HUES48 (cell line): ENCODE measurements at regions not wholly inside any gene's neighbourhood (a gene's known extent, or its start where the extent isn't known, plus 50 kb on each side); places are given as distances from the start of the nearest gene placed in this dataset.

Experiments used
- H3K27ac ChIP-seq: one replicate; pipeline ENCODE4 v1.7.0; 2013; ENCODE audit warnings: low read depth, low read length, inconsistent platforms
- H3K27me3 ChIP-seq: 2 replicates; pipeline ENCODE4 v1.6.1; 2013; ENCODE audit warnings: mild to moderate bottlenecking, low read length; ENCODE audit not compliant: control insufficient read depth, insufficient read depth
- H3K36me3 ChIP-seq: 2 replicates; pipeline ENCODE4 v1.6.1; 2013; ENCODE audit warnings: low read length; ENCODE audit not compliant: control insufficient read depth, insufficient read depth
- H3K4me1 ChIP-seq: 2 replicates; pipeline ENCODE4 v1.6.1; 2013; ENCODE audit warnings: mild to moderate bottlenecking, low read length; ENCODE audit not compliant: control insufficient read depth, insufficient read depth
- H3K4me3 ChIP-seq: 2 replicates; pipeline ENCODE4 v1.5.1; 2013; ENCODE audit warnings: mild to moderate bottlenecking, low read depth, low read length
- H3K9ac ChIP-seq: 2 replicates; pipeline ENCODE4 v1.6.1; 2013; ENCODE audit warnings: mild to moderate bottlenecking, low read depth, low read length, moderate library complexity
- H3K9me3 ChIP-seq: 2 replicates; pipeline ENCODE4 v1.6.1; 2013; ENCODE audit warnings: low read length; ENCODE audit not compliant: control insufficient read depth, insufficient read depth

- no peaks in the 10 kb centered on the region for H3K4me1 ChIP-seq
These were observed 959.0 kb downstream of the FAT4 start for GRCh38 chr4:126273746-126274145.

GRCh38 chr4:126291886-126292285 lies 977.1 kb downstream of the FAT4 start:
- Histone ChIP-seq H3K9ac (no peak overlapping the region), H3K36me3 (no peaks in the 10 kb centered on the region), H3K27me3 (no peaks in the 10 kb centered on the region), H3K27ac (no peak overlapping the region), H3K4me3 (no peak overlapping the region), H3K4me1 (peaks cover 2% of the 10 kb centered on the region; the same call in 1 of the 2 replicates), H3K9me3 (no peaks in the 10 kb centered on the region)

More at GRCh38 chr4:126273746-126274145, 959.0 kb downstream of the FAT4 start:
- Histone ChIP-seq H3K4me3 (no peak overlapping the region), H3K9ac (no peak overlapping the region), H3K9me3 (no peaks in the 10 kb centered on the region), H3K36me3 (no peaks in the 10 kb centered on the region), H3K27ac (no peak overlapping the region), H3K27me3 (no peaks in the 10 kb centered on the region)

- Histone ChIP-seq H3K4me3 (no peak overlapping the region), H3K9me3 (peaks cover 3% of the 10 kb centered on the region; the same call in 1 of the 2 replicates), H3K27me3 (no peaks in the 10 kb centered on the region), H3K9ac (no peak overlapping the region), H3K36me3 (no peaks in the 10 kb centered on the region), H3K4me1 (peaks cover 3% of the 10 kb centered on the region; the same call in 1 of the 2 replicates), H3K27ac (no peak overlapping the region)
These were observed 983.5 kb downstream of the FAT4 start for GRCh38 chr4:126298271-126298670.

GRCh38 chr4:126306152-126306869 lies 991.6 kb downstream of the FAT4 start:
- Histone ChIP-seq H3K4me3 (no peak overlapping the region), H3K27ac (no peak overlapping the region), H3K9me3 (no peaks in the 10 kb centered on the region), H3K27me3 (no peaks in the 10 kb centered on the region), H3K9ac (no peak overlapping the region), H3K36me3 (no peaks in the 10 kb centered on the region), H3K4me1 (no peaks in the 10 kb centered on the region)

- Histone ChIP-seq H3K4me3 (no peak overlapping the region), H3K9ac (no peak overlapping the region), H3K27me3 (no peaks in the 10 kb centered on the region), H3K27ac (no peak overlapping the region), H3K36me3 (no peaks in the 10 kb centered on the region), H3K4me1 (no peaks in the 10 kb centered on the region), H3K9me3 (no peaks in the 10 kb centered on the region)
These were observed 1003.6 kb downstream of the FAT4 start for GRCh38 chr4:126318376-126318775.

- Histone ChIP-seq H3K27ac (no peak overlapping the region), H3K36me3 (no peaks in the 10 kb centered on the region)
These were observed 1014.2 kb downstream of the FAT4 start for GRCh38 chr4:126328914-126329313.

GRCh38 chr4:126338548-126338947 lies 1023.8 kb downstream of the FAT4 start:
- no peak overlapping the region for H3K9ac ChIP-seq
- no peak overlapping the region for H3K27ac ChIP-seq
- H3K4me3 ChIP-seq: no peak overlapping the region
- no peaks in the 10 kb centered on the region for H3K9me3 ChIP-seq
- no peaks in the 10 kb centered on the region for H3K36me3 ChIP-seq
- no peaks in the 10 kb centered on the region for H3K27me3 ChIP-seq
- H3K4me1 ChIP-seq: peaks cover 8% of the 10 kb centered on the region; the same call in 1 of the 2 replicates

More at GRCh38 chr4:126328914-126329313, 1014.2 kb downstream of the FAT4 start:
- Histone ChIP-seq H3K9ac (no peak overlapping the region), H3K27me3 (no peaks in the 10 kb centered on the region), H3K4me1 (no peaks in the 10 kb centered on the region), H3K4me3 (no peak overlapping the region), H3K9me3 (no peaks in the 10 kb centered on the region)

- no peaks in the 10 kb centered on the region for H3K27me3 ChIP-seq
- no peak overlapping the region for H3K27ac ChIP-seq
- H3K4me3 ChIP-seq: no peak overlapping the region
- peaks cover 8% of the 10 kb centered on the region; the same call in 1 of the 2 replicates for H3K4me1 ChIP-seq
- H3K36me3 ChIP-seq: no peaks in the 10 kb centered on the region
- no peaks in the 10 kb centered on the region for H3K9me3 ChIP-seq
- no peak overlapping the region for H3K9ac ChIP-seq
These were observed 1027.2 kb downstream of the FAT4 start for GRCh38 chr4:126341927-126342326.

GRCh38 chr4:126344472-126344871 lies 1029.7 kb downstream of the FAT4 start:
- H3K9me3 ChIP-seq: no peaks in the 10 kb centered on the region

GRCh38 chr4:126346654-126347053 lies 1031.9 kb downstream of the FAT4 start:
- Histone ChIP-seq H3K9me3 (no peaks in the 10 kb centered on the region), H3K9ac (no peak overlapping the region), H3K4me3 (no peak overlapping the region), H3K27ac (no peak overlapping the region), H3K27me3 (no peaks in the 10 kb centered on the region), H3K36me3 (no peaks in the 10 kb centered on the region), H3K4me1 (no peaks in the 10 kb centered on the region)

More at GRCh38 chr4:126344472-126344871, 1029.7 kb downstream of the FAT4 start:
- Histone ChIP-seq H3K9ac (no peak overlapping the region), H3K27me3 (no peaks in the 10 kb centered on the region), H3K4me1 (no peaks in the 10 kb centered on the region), H3K36me3 (no peaks in the 10 kb centered on the region), H3K27ac (no peak overlapping the region), H3K4me3 (no peak overlapping the region)

GRCh38 chr4:126354784-126355183 lies 1040.0 kb downstream of the FAT4 start:
- no peak overlapping the region for H3K27ac ChIP-seq
- no peaks in the 10 kb centered on the region for H3K27me3 ChIP-seq
- H3K9me3 ChIP-seq: no peaks in the 10 kb centered on the region
- H3K4me1 ChIP-seq: peaks cover 5% of the 10 kb centered on the region; the same call in 1 of the 2 replicates
- H3K36me3 ChIP-seq: no peaks in the 10 kb centered on the region
- no peak overlapping the region for H3K4me3 ChIP-seq
- H3K9ac ChIP-seq: no peak overlapping the region
